Ishikawa (cell line): ENCODE measurements at regions not wholly inside any gene's neighbourhood (a gene's known extent, or its start where the extent isn't known, plus 50 kb on each side); places are given as distances from the start of the nearest gene placed in this dataset.

Experiments
- CREB1 ChIP-seq: IDR thresholded peaks from 2 replicates; pipeline ENCODE4 v1.6.1; 2012; ENCODE audit warnings: low read depth
- EGR1 ChIP-seq: IDR thresholded peaks from 2 replicates; pipeline ENCODE4 v1.6.1; 2012
- EP300 ChIP-seq: IDR thresholded peaks from 2 replicates; pipeline ENCODE4 v1.6.1; 2012; ENCODE audit warnings: borderline replicate concordance
- FOXM1 ChIP-seq: IDR thresholded peaks from 2 replicates; pipeline ENCODE4 v1.6.1; 2012; ENCODE audit warnings: low read depth, borderline replicate concordance
- MAX ChIP-seq: IDR thresholded peaks from 2 replicates; pipeline ENCODE4 v1.6.1; 2012
- NFIC ChIP-seq: IDR thresholded peaks from 2 replicates; pipeline ENCODE4 v1.6.1; 2012
- RAD21 ChIP-seq: IDR thresholded peaks from 2 replicates; pipeline ENCODE4 v1.6.1; 2012; ENCODE audit warnings: low read depth
- REST ChIP-seq: IDR thresholded peaks from 2 replicates; pipeline ENCODE4 v1.6.1; 2012; ENCODE audit warnings: low read depth, mild to moderate bottlenecking
- TAF1 ChIP-seq: IDR thresholded peaks from 2 replicates; pipeline ENCODE4 v1.6.1; 2012; ENCODE audit warnings: low read depth, mild to moderate bottlenecking
- TCF12 ChIP-seq: IDR thresholded peaks from 2 replicates; pipeline ENCODE4 v1.6.1; 2012; ENCODE audit warnings: low read depth
- YY1 ChIP-seq: IDR thresholded peaks from 2 replicates; pipeline ENCODE4 v1.6.1; 2012; ENCODE audit warnings: low read depth

GRCh38 chr4:57945298-57945697, 835.1 kb upstream of the IGFBP7 start:
- TF ChIP-seq TAF1 (no peak), NFIC (no peak), CREB1 (no peak), RAD21 (no peak), EP300 (no peak), YY1 (no peak), REST (no peak), EGR1 (no peak), MAX (no peak), FOXM1 (no peak), TCF12 (no peak)
